ENCODE measurements at regions not wholly inside any gene's neighbourhood (a gene's known extent, or its start where the extent isn't known, plus 50 kb on each side); places are given as distances from the start of the nearest gene placed in this dataset.
A peak's percentile ranks its signal among the peaks of the same experiment; 100 is the strongest.
"Not testable (repeated sequence)": the region's sequence is repeated elsewhere in the genome, so short reads cannot be mapped to it uniquely, and the experiment has no call there.

DNA sequence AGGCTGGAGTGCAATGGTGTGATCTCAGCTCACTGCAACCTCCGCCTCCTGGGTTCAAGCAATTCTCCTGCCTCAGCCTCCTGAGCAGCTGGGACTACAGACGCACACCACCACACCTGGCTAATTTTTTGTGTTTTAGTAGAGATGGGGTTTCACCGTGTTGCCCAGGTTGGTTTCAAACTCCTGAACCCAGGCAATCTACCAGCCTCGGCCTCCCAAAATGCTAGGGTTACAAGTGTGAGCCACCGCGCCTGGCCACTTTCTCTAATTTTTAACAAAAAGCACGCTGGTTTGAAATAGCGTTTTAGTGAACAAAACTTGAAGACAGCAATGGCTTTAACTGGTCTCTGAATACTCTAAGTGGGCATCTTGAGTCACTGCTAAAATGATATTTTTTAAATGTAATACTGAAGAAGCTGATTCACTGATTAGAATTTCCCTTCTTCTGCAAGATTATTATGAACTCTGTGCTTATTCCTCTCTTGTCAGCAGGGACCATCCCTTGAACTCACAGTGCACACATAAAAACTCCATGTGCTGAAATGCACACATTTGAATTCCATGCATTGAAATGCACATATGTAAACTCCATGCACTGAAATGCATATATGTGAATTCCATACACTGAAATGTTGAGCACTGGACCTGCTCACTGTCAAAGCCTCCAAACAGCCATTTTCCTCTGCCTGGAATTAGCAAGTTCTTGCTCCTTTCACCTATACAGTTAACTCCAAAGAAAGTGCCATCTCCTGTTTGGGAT lies 1411.5 kb upstream of the ACVR2A start:
- no peak for DNase-seq (ENCODE audit: low read depth, low spot score)

- no peak for DNase-seq (ENCODE audit: low read depth, low spot score)
Measured at GRCh38 chr2:146429366-146429765, 1415.5 kb upstream of the ACVR2A start.

GRCh38 chr2:146417942-146418341 lies 1426.9 kb upstream of the ACVR2A start:
- DNase-seq (ENCODE audit: low read depth, low spot score), result no peak

DNA sequence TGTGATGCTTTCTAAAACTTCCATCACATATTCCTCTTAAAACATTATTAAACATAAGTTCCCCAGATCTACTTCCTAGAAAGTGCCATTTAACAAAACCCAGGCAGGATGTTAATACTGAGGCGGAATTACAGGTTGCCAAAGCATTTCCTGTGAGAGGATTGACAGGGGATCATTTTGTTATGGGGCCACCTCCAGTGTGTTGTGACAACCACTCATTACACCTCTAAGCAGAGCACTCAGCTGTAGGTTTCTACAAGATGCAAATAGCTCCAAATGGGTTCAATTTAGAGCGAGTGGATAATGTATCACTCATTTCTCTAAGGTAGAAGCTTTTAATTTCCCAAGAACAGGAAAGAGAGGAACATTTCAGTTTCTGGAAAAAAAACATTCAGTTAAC lies 1429.5 kb upstream of the ACVR2A start:
- no peak for DNase-seq (ENCODE audit: low read depth, low spot score)

DNA sequence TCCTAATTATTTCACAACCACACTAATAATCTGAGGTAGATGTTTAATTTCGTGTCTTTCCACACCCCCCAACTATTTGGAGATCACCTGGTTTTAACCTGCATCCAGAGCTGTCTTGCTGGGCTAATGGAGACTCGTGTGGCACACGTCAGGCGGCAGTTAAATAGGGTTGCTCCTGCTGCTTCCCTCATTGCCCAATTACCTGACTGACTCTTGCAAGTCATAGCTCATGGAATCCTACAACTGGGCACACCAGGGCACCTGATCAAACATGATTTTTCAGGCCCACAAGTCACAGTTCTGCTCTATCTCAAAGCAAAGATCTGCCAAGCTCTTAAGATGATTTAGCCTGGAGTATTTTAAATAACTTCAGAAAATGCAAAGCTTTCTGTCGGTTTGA lies 1430.4 kb upstream of the ACVR2A start:
- no peak for DNase-seq (ENCODE audit: low read depth, low spot score)

GRCh38 chr2:146413086-146413610 lies 1431.7 kb upstream of the ACVR2A start:
- no peak for DNase-seq (ENCODE audit: low read depth, low spot score)

DNA sequence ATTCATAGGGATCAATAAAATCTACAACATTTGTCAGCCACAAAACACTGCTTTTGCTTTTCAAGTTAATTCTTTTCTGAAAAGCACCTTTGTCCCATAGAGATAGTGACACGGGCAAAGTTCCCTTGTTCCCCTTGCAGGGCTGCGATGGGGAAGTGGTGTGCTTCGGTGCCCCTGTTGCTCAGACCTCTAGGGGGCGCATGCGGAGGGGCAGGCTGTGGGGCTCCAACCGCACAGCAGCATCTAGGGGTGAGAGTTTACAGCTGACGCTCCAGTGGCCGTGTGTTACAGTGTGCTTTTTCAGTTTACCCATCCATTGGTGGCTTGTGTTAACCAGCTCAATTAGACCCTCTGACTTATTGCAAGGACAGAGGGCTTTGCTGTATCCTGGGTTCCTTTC lies 1432.2 kb upstream of the ACVR2A start:
- no peak for DNase-seq (ENCODE audit: low read depth, low spot score)

GRCh38 chr2:146405402-146406309 lies 1439.2 kb upstream of the ACVR2A start:
- DNase-seq (ENCODE audit: low read depth, low spot score), result peak; percentile 2

- not testable (repeated sequence) for DNase-seq (ENCODE audit: low read depth, low spot score)
Measured at GRCh38 chr2:146403546-146404160, 1441.2 kb upstream of the ACVR2A start.

DNA sequence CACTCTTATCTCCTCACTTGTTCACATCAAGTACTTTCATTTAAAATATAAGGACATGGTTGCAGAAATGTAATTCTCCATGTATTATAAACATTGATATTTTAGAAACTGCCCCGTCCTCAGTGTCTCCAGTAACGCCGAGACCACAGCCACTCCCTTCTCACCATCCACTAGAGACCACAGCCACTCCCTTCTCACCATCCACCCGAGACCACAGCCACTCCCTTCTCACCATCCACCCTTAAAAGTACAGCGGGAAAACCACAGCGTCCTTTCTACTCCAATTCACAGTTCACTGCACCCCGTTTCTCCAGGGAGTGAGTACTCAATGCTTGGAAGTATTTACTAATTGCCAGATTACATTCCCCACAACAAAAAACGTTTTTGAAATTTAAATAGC lies 1452.2 kb upstream of the ACVR2A start:
- DNase-seq (ENCODE audit: low read depth, low spot score), result no peak

GRCh38 chr2:146392186-146392585 lies 1452.6 kb upstream of the ACVR2A start:
- DNase-seq (ENCODE audit: low read depth, low spot score), result no peak

- peak; percentile 88 for DNase-seq (ENCODE audit: low read depth, low spot score)
Measured at GRCh38 chr2:146388757-146389156, 1456.1 kb upstream of the ACVR2A start.

GRCh38 chr2:146386096-146386495 lies 1458.7 kb upstream of the ACVR2A start:
- no peak for DNase-seq (ENCODE audit: low read depth, low spot score)

GRCh38 chr2:146385031-146385430 lies 1459.8 kb upstream of the ACVR2A start:
- no peak for DNase-seq (ENCODE audit: low read depth, low spot score)

- no peak for DNase-seq (ENCODE audit: low read depth, low spot score)
Measured at GRCh38 chr2:146376511-146377064, 1468.2 kb upstream of the ACVR2A start.

GRCh38 chr2:146374505-146374904 lies 1470.3 kb upstream of the ACVR2A start:
- DNase-seq (ENCODE audit: low read depth, low spot score), result no peak

DNA sequence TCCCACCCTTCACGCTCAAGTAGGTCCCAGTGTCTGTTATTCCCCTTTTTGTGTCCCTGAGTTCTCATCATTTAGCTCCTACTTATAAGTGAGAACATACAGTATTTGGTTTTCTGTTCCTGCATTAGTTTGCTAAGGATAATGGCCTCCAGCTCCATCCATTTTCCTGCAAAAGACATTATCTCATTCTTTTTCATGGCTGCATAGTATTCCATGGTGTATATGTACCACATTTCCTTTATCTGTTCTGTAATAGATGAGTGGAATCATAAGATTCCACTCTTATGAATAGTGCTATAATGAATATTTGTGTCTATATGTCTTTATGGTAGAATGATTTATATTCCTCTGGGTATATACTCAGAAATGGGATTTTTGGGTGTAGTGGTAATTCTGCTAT lies 1473.5 kb upstream of the ACVR2A start:
- not testable (repeated sequence) for DNase-seq (ENCODE audit: low read depth, low spot score)

GRCh38 chr2:146370826-146371225 lies 1474.0 kb upstream of the ACVR2A start:
- DNase-seq (ENCODE audit: low read depth, low spot score), result peak; percentile 46

- DNase-seq (ENCODE audit: low read depth, low spot score), result no peak
Measured at GRCh38 chr2:146366276-146366675, 1478.6 kb upstream of the ACVR2A start.

DNA sequence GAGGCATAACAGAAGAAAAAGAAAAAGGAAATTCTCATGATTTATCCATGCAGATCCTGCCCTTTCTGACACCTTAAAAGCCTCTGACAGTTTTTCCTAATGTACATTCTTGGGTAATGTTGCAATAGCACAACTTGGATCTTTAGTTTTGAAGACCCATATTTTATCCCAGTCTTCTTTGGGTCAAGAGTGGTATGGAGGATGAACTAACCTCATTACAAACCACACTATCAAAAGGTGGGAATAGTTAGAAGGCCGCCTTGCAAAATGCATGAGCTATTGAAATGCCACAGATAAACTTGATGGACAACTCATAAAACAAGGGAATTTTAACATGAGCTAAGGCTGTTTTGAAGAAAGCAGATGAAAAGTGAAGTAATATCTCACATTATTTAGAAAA lies 1479.8 kb upstream of the ACVR2A start:
- no peak for DNase-seq (ENCODE audit: low read depth, low spot score)

GRCh38 chr2:146363731-146364130 lies 1481.1 kb upstream of the ACVR2A start:
- DNase-seq (ENCODE audit: low read depth, low spot score), result no peak

DNA sequence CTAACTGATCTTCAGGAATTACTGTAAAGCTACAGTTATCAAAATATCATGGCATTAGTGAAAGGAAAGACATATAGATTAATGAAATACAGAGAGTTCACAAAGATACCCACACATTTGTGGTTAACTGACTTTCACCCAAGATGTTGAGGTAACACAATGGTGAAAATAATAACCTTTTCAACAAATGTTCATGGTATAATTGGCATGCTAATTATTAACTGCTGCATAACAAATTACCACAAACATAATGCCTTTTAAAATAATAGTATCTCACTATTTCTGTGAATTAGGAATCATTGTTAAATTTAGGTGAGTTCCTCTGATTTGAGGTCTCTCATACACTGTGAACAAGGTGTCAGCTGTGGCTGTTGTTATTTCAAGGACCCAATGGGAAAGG lies 1493.1 kb upstream of the ACVR2A start:
- DNase-seq (ENCODE audit: low read depth, low spot score), result no peak

All from astrocyte of the hippocampus (primary cell).